ENCODE measurements at regions not wholly inside any gene's neighbourhood (a gene's known extent, or its start where the extent isn't known, plus 50 kb on each side); places are given as distances from the start of the nearest gene placed in this dataset.

GRCh38 chrX:125175991-125176584, 143.6 kb upstream of the TEX13C start:
- no peak for FAIRE-seq
- dilution Hi-C loops (cut with MboI; ENCODE audit: extremely low pct_ligation_motif_present, low sequenced_read_pairs) = no loop called here

GRCh38 chrX:125193921-125194320, 125.8 kb upstream of the TEX13C start:
- dilution Hi-C loops (cut with MboI; ENCODE audit: extremely low pct_ligation_motif_present, low sequenced_read_pairs) = no loop called here
- Histone ChIP-seq H3K4me3 (ENCODE audit: control insufficient read depth in 2 of 3, extremely low read depth in 1 of 3, insufficient read depth in 2 of 3, low read depth in 1 of 3, low read length in 3 of 3) (no peak overlapping the region), H3K27ac (ENCODE audit: control insufficient read depth, insufficient read depth, low read length) (no peak overlapping the region), H2AFZ (ENCODE audit: control insufficient read depth, low read length) (no peak overlapping the region), H3K9ac (ENCODE audit: control insufficient read depth, extremely low read depth, insufficient read depth, low read length) (no peak overlapping the region), H3K4me2 (ENCODE audit: control insufficient read depth, extremely low read depth, insufficient read depth, low read depth, low read length) (no peak overlapping the region), H3K27me3 (ENCODE audit: control insufficient read depth, extremely low read depth, insufficient read depth, low read length) (no peaks in the 10 kb centered on the region), H3K9me1 (ENCODE audit: control insufficient read depth, extremely low read depth, insufficient read depth, low read length) (no peaks in the 10 kb centered on the region), H3K9me3 (ENCODE audit: control insufficient read depth, low read depth, low read length) (no peaks in the 10 kb centered on the region), H3K79me2 (ENCODE audit: control insufficient read depth, insufficient read depth, low read length) (no peaks in the 10 kb centered on the region), H3K36me3 (ENCODE audit: control insufficient read depth in 2 of 2, extremely low read depth in 1 of 2, insufficient read depth in 2 of 2, low read length in 2 of 2) (no peaks in the 10 kb centered on the region), H4K20me1 (ENCODE audit: control insufficient read depth, extremely low read depth, insufficient read depth, low read length) (no peaks in the 10 kb centered on the region), H3K4me1 (ENCODE audit: control insufficient read depth, extremely low read depth, insufficient read depth, low read length) (no peaks in the 10 kb centered on the region)
- DNase-seq (ENCODE audit: low read depth, low spot score) = no peak
- no peak for FAIRE-seq
- no peak for TF ChIP-seq CTCF (optimal IDR thresholded peaks at IDR 0.05 in 1 of 3, IDR thresholded peaks at IDR 0.05 in 1 of 3, conservative IDR thresholded peaks at IDR 0.05 in 1 of 3; ENCODE audit: extremely low read depth in 1 of 3, insufficient read depth in 2 of 3, low read length in 3 of 3)
- no peak for TF ChIP-seq EZH2 (IDR thresholded peaks at IDR 0.05; ENCODE audit: low read length)

More at GRCh38 chrX:125175991-125176584, 143.6 kb upstream of the TEX13C start:
- Histone ChIP-seq H3K4me1 (ENCODE audit: control insufficient read depth, extremely low read depth, insufficient read depth, low read length) (no peaks in the 10 kb centered on the region), H3K27me3 (ENCODE audit: control insufficient read depth, extremely low read depth, insufficient read depth, low read length) (no peaks in the 10 kb centered on the region), H3K36me3 (ENCODE audit: control insufficient read depth in 2 of 2, extremely low read depth in 1 of 2, insufficient read depth in 2 of 2, low read length in 2 of 2) (no peaks in the 10 kb centered on the region), H3K79me2 (ENCODE audit: control insufficient read depth, insufficient read depth, low read length) (no peaks in the 10 kb centered on the region), H3K9me1 (ENCODE audit: control insufficient read depth, extremely low read depth, insufficient read depth, low read length) (no peaks in the 10 kb centered on the region), H2AFZ (ENCODE audit: control insufficient read depth, low read length) (no peak overlapping the region), H4K20me1 (ENCODE audit: control insufficient read depth, extremely low read depth, insufficient read depth, low read length) (no peaks in the 10 kb centered on the region), H3K4me2 (ENCODE audit: control insufficient read depth, extremely low read depth, insufficient read depth, low read depth, low read length) (no peak overlapping the region), H3K9ac (ENCODE audit: control insufficient read depth, extremely low read depth, insufficient read depth, low read length) (no peak overlapping the region), H3K9me3 (ENCODE audit: control insufficient read depth, low read depth, low read length) (no peaks in the 10 kb centered on the region), H3K27ac (ENCODE audit: control insufficient read depth, insufficient read depth, low read length) (no peak overlapping the region), H3K4me3 (ENCODE audit: control insufficient read depth in 2 of 3, extremely low read depth in 1 of 3, insufficient read depth in 2 of 3, low read depth in 1 of 3, low read length in 3 of 3) (no peak overlapping the region)
- no peak for DNase-seq (ENCODE audit: low read depth, low spot score)
- no peak for TF ChIP-seq EZH2 (IDR thresholded peaks at IDR 0.05; ENCODE audit: low read length)
- TF ChIP-seq CTCF (optimal IDR thresholded peaks at IDR 0.05 in 1 of 3, IDR thresholded peaks at IDR 0.05 in 1 of 3, conservative IDR thresholded peaks at IDR 0.05 in 1 of 3; ENCODE audit: extremely low read depth in 1 of 3, insufficient read depth in 2 of 3, low read length in 3 of 3) = no peak
